ENCODE measurements at regions not wholly inside any gene's neighbourhood (a gene's known extent, or its start where the extent isn't known, plus 50 kb on each side); places are given as distances from the start of the nearest gene placed in this dataset.

- peak in 15 of 58 donors; percentile 1 to 48 (median 8) for DNase-seq
Measured at GRCh38 chr20:37598575-37599342, 71.1 kb upstream of the BLCAP start.

GRCh38 chr20:37598100-37598543, 70.4 kb upstream of the BLCAP start:
- peak in 2 of 58 donors; percentile 4 to 29 for DNase-seq

GRCh38 chr20:37596890-37597536, 69.3 kb upstream of the BLCAP start:
- DNase-seq, result no peak

GRCh38 chr20:37596168-37596567, 68.5 kb upstream of the BLCAP start:
- no peak for DNase-seq

GRCh38 chr20:37593710-37594109, 66.0 kb upstream of the BLCAP start:
- DNase-seq, result no peak

- DNase-seq, result no peak
Measured at GRCh38 chr20:37590938-37591490, 63.3 kb upstream of the BLCAP start.

GRCh38 chr20:37586078-37586477, 58.4 kb upstream of the BLCAP start:
- no peak for DNase-seq

GRCh38 chr20:37584238-37584807, 56.6 kb upstream of the BLCAP start:
- no peak for DNase-seq

- no peak for DNase-seq
Measured at GRCh38 chr20:37581246-37581645, 53.6 kb upstream of the BLCAP start.

- DNase-seq, result no peak
Measured at GRCh38 chr20:37580069-37580468, 52.4 kb upstream of the BLCAP start.

GRCh38 chr20:37579106-37579505, 51.4 kb upstream of the BLCAP start:
- DNase-seq, result no peak

GRCh38 chr20:37577981-37578380, 50.3 kb upstream of the BLCAP start:
- no peak for DNase-seq
